Astrocyte (in vitro differentiated cells and primary cell): ENCODE measurements at regions not wholly inside any gene's neighbourhood (a gene's known extent, or its start where the extent isn't known, plus 50 kb on each side); places are given as distances from the start of the nearest gene placed in this dataset.

Source experiments
- DNase-seq: peaks from one replicate; pipeline ENCODE4 v3.0.0-alpha.2; 2010; ENCODE audit warnings: low read depth
- FAIRE-seq: peaks from 2 replicates; lab custom pipeline; 2011; peaks lifted over from hg19 to GRCh38; lab: Jason Lieb, UNC
- H2AFZ ChIP-seq: 2 replicates; pipeline ENCODE4 v1.6.0; 2012; ENCODE audit warnings: low read depth, low read length, inconsistent platforms
- H3K27ac ChIP-seq: 2 replicates; pipeline ENCODE4 v1.5.1; 2011; ENCODE audit warnings: low read depth, low read length, inconsistent platforms
- H3K27me3 ChIP-seq: 2 replicates; pipeline ENCODE4 v1.6.0; 2011; ENCODE audit warnings: low read length, inconsistent platforms; ENCODE audit not compliant: insufficient read depth
- H3K36me3 ChIP-seq: 2 replicates; pipeline ENCODE4 v1.5.1; 2011; ENCODE audit warnings: low read length, inconsistent platforms; ENCODE audit not compliant: insufficient read depth
- H3K4me1 ChIP-seq: 2 replicates; pipeline ENCODE4 v1.5.1; 2011; ENCODE audit warnings: low read length, inconsistent platforms; ENCODE audit not compliant: insufficient read depth
- H3K4me2 ChIP-seq: 2 replicates; pipeline ENCODE4 v1.6.0; 2012; ENCODE audit warnings: low read length, inconsistent platforms
- H3K4me3 ChIP-seq: 2 replicates; pipeline ENCODE4 v1.5.1; 2011; ENCODE audit warnings: low read depth, mild to moderate bottlenecking, low read length, inconsistent platforms; ENCODE audit not compliant: insufficient read depth
- H3K79me2 ChIP-seq: 2 replicates; pipeline ENCODE4 v1.6.0; 2012; ENCODE audit warnings: mild to moderate bottlenecking, low read length, inconsistent platforms; ENCODE audit not compliant: insufficient read depth
- H3K9ac ChIP-seq: 2 replicates; pipeline ENCODE4 v1.6.0; 2012; ENCODE audit warnings: mild to moderate bottlenecking, low read length, inconsistent platforms
- H3K9me3 ChIP-seq: 2 replicates; pipeline ENCODE4 v1.5.1; 2012; ENCODE audit warnings: low read depth, mild to moderate bottlenecking, low read length, inconsistent platforms; ENCODE audit not compliant: insufficient read depth
- H4K20me1 ChIP-seq: 2 replicates; pipeline ENCODE4 v1.6.0; 2012; ENCODE audit warnings: low read length, inconsistent platforms; ENCODE audit not compliant: insufficient read depth
- H3K27ac Mint-ChIP-seq: one replicate; pipeline ENCODE4 v1.8.0; 2021; ENCODE audit warnings: mild to moderate bottlenecking, mixed read lengths; ENCODE audit not compliant: unreplicated experiment
- H3K27me3 Mint-ChIP-seq: one replicate; pipeline ENCODE4 v1.8.0; 2021; ENCODE audit warnings: low read depth, mixed read lengths; ENCODE audit not compliant: unreplicated experiment
- H3K36me3 Mint-ChIP-seq: one replicate; pipeline ENCODE4 v1.8.0; 2021; ENCODE audit warnings: low read depth, mixed read lengths; ENCODE audit not compliant: unreplicated experiment
- H3K4me1 Mint-ChIP-seq: one replicate; pipeline ENCODE4 v1.8.0; 2021; ENCODE audit warnings: low read depth, mixed read lengths; ENCODE audit not compliant: unreplicated experiment
- H3K4me3 Mint-ChIP-seq: one replicate; pipeline ENCODE4 v1.8.0; 2021; ENCODE audit warnings: mild to moderate bottlenecking, moderate library complexity, mixed read lengths; ENCODE audit not compliant: unreplicated experiment
- H3K9me3 Mint-ChIP-seq: one replicate; pipeline ENCODE4 v1.8.0; 2021; ENCODE audit warnings: mild to moderate bottlenecking, mixed read lengths; ENCODE audit not compliant: unreplicated experiment
- EZH2 ChIP-seq: IDR thresholded peaks from 2 replicates; pipeline ENCODE4 v1.6.1; 2012; ENCODE audit warnings: mild to moderate bottlenecking, low read length, inconsistent platforms; ENCODE audit not compliant: insufficient read depth
- TF ChIP-seq, protein P1 (sequence below): IDR thresholded peaks from 2 replicates; pipeline ENCODE4 v1.5.1; 2011; ENCODE audit warnings: low read depth, mild to moderate bottlenecking, inconsistent platforms, low read length, moderate library complexity; ENCODE audit not compliant: insufficient read depth

DNA sequence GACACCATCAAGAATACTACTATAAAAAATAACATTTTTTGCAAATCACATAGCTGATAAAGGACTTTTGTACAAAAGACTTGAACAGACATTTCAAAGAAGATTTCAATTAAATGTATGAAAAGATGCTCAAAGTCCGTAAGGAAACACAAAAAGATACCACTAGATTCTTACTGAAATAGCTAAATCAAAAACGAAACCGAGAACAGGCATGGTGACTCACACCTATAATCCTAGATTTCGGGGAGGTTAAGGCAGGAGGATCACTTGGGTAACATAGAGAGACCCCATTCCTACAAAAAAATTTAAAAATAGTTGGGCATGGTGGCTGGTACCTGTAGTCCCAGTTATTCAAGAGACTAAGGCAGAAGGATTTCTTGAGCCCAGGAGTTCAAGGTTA, 520.2 kb upstream of the GRM3 start:
- H3K4me3 Mint-ChIP-seq: no peak overlapping the region
- Histone ChIP-seq H3K9me3 (no peaks in the 10 kb centered on the region), H2AFZ (no peak overlapping the region), H3K79me2 (no peaks in the 10 kb centered on the region), H3K27me3 (no peaks in the 10 kb centered on the region), H3K4me2 (no peak overlapping the region), H3K4me1 (no peaks in the 10 kb centered on the region), H4K20me1 (no peaks in the 10 kb centered on the region), H3K9ac (no peak overlapping the region), H3K36me3 (no peaks in the 10 kb centered on the region), H3K4me3 (no peak overlapping the region), H3K27ac (no peak overlapping the region)
- H3K27me3 Mint-ChIP-seq: no peaks in the 10 kb centered on the region
- no peak for FAIRE-seq
- H3K27ac Mint-ChIP-seq: no peak overlapping the region
- H3K4me1 Mint-ChIP-seq: no peaks in the 10 kb centered on the region
- H3K36me3 Mint-ChIP-seq: no peaks in the 10 kb centered on the region
- no peaks in the 10 kb centered on the region for H3K9me3 Mint-ChIP-seq
- DNase-seq: no peak
- TF ChIP-seq, protein P1, sequence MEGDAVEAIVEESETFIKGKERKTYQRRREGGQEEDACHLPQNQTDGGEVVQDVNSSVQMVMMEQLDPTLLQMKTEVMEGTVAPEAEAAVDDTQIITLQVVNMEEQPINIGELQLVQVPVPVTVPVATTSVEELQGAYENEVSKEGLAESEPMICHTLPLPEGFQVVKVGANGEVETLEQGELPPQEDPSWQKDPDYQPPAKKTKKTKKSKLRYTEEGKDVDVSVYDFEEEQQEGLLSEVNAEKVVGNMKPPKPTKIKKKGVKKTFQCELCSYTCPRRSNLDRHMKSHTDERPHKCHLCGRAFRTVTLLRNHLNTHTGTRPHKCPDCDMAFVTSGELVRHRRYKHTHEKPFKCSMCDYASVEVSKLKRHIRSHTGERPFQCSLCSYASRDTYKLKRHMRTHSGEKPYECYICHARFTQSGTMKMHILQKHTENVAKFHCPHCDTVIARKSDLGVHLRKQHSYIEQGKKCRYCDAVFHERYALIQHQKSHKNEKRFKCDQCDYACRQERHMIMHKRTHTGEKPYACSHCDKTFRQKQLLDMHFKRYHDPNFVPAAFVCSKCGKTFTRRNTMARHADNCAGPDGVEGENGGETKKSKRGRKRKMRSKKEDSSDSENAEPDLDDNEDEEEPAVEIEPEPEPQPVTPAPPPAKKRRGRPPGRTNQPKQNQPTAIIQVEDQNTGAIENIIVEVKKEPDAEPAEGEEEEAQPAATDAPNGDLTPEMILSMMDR: no peak
- no peak for TF ChIP-seq EZH2

DNA sequence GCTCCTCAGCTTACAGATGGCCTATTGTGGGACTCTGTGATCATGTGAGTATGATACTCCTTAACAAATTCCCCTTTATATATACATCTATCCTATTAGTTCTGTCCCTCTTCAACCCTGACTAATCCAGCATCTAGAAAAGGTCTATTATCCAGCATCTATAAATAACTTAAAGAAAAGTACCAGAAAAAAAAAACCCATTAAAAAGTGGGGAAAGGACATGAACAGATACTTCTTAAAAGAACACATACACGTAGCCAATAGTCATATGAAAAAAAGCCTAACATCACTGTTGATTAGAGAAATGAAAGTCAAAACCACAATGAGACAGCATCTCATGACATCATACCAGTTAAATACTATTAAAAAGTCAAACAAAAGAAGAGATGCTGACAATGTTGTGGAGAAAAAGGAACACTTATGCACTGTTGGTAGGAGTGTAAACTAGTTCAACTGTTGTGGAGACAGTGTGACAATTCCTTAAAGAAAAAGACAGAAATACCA, 549.5 kb upstream of the GRM3 start:
- Histone ChIP-seq H3K4me1 (no peaks in the 10 kb centered on the region), H3K27me3 (no peaks in the 10 kb centered on the region), H4K20me1 (no peaks in the 10 kb centered on the region), H3K9ac (no peak overlapping the region), H3K4me2 (no peak overlapping the region), H3K36me3 (no peaks in the 10 kb centered on the region), H2AFZ (no peak overlapping the region), H3K27ac (no peak overlapping the region), H3K79me2 (no peaks in the 10 kb centered on the region), H3K9me3 (no peaks in the 10 kb centered on the region), H3K4me3 (no peak overlapping the region)
- Mint-ChIP-seq H3K4me1 (no peaks in the 10 kb centered on the region), H3K27ac (no peak overlapping the region), H3K36me3 (no peaks in the 10 kb centered on the region), H3K9me3 (peaks cover 3% of the 10 kb centered on the region), H3K4me3 (no peak overlapping the region), H3K27me3 (no peaks in the 10 kb centered on the region)
- FAIRE-seq: no peak
- DNase-seq: no peak
- no peak for TF ChIP-seq EZH2
- TF ChIP-seq, protein P1: no peak

DNA sequence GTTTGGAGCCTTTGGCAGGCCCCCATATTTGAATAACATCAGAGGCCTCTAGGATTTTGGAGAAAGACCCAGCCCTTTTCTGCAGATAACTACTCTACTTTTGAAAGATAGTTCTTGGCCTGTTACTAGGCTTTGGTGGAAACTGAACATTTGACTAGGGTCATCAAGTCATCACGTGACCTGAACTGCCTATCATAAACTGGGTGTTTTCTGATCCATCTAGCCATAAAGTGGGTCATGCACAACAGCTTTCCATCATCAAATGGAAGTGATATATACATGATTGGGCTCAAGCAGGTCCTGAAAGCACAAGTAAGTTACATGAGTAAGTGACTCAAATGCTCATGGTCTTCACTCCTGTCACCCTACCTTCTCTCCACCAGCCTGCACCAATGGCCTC, 552.3 kb upstream of the GRM3 start:
- H3K79me2 ChIP-seq: no peaks in the 10 kb centered on the region
- no peak overlapping the region for H2AFZ ChIP-seq
- Mint-ChIP-seq H3K27ac (no peak overlapping the region), H3K4me3 (no peak overlapping the region), H3K36me3 (no peaks in the 10 kb centered on the region), H3K4me1 (no peaks in the 10 kb centered on the region), H3K9me3 (peaks cover 6% of the 10 kb centered on the region), H3K27me3 (no peaks in the 10 kb centered on the region)
- H3K36me3 ChIP-seq: no peaks in the 10 kb centered on the region
- no peak for DNase-seq
- no peaks in the 10 kb centered on the region for H3K9me3 ChIP-seq
- no peaks in the 10 kb centered on the region for H4K20me1 ChIP-seq
- no peak overlapping the region for H3K27ac ChIP-seq
- H3K27me3 ChIP-seq: no peaks in the 10 kb centered on the region
- FAIRE-seq: no peak
- TF ChIP-seq, protein P1: no peak
- TF ChIP-seq EZH2: no peak
- no peaks in the 10 kb centered on the region for H3K4me1 ChIP-seq
- no peak overlapping the region for H3K4me2 ChIP-seq
- H3K9ac ChIP-seq: no peak overlapping the region
- H3K4me3 ChIP-seq: no peak overlapping the region
